Dedifferentiated amniotic fluid mesenchymal stem cell (primary cell): ENCODE measurements at regions not wholly inside any gene's neighbourhood (a gene's known extent, or its start where the extent isn't known, plus 50 kb on each side); places are given as distances from the start of the nearest gene placed in this dataset.
"Not testable (repeated sequence)": the region's sequence is repeated elsewhere in the genome, so short reads cannot be mapped to it uniquely, and the experiment has no call there.

Source experiments
- DNase-seq: peaks from one replicate; pipeline ENCODE4 v3.0.0-alpha.2; 2016; ENCODE audit errors: extremely low spot score

GRCh38 chr3:88291486-88291885 lies 141.7 kb downstream of the C3orf38 start:
- DNase-seq: no peak

GRCh38 chr3:88298189-88298588 lies 148.4 kb downstream of the C3orf38 start:
- DNase-seq: no peak

- DNase-seq: no peak
These were observed 151.7 kb downstream of the C3orf38 start for GRCh38 chr3:88301273-88301995.

GRCh38 chr3:88301996-88302393 lies 152.2 kb downstream of the C3orf38 start:
- no peak for DNase-seq

- not testable (repeated sequence) for DNase-seq
These were observed 153.7 kb downstream of the C3orf38 start for GRCh38 chr3:88303331-88303904.

- no peak for DNase-seq
These were observed 157.9 kb downstream of the C3orf38 start for GRCh38 chr3:88307666-88308065.

- no peak for DNase-seq
These were observed 162.1 kb downstream of the C3orf38 start for GRCh38 chr3:88311826-88312225.

GRCh38 chr3:88312256-88312655 lies 162.5 kb downstream of the C3orf38 start:
- no peak for DNase-seq

GRCh38 chr3:88318067-88318466 lies 168.3 kb downstream of the C3orf38 start:
- no peak for DNase-seq

- DNase-seq: no peak
These were observed 171.7 kb downstream of the C3orf38 start for GRCh38 chr3:88321363-88322050.

GRCh38 chr3:88324788-88325187 lies 175.0 kb downstream of the C3orf38 start:
- DNase-seq: no peak

GRCh38 chr3:88334187-88334868 lies 184.6 kb downstream of the C3orf38 start:
- DNase-seq: no peak

GRCh38 chr3:88336894-88337293 lies 187.1 kb downstream of the C3orf38 start:
- no peak for DNase-seq

GRCh38 chr3:88343264-88343663 lies 193.5 kb downstream of the C3orf38 start:
- no peak for DNase-seq

GRCh38 chr3:88346643-88347042 lies 196.9 kb downstream of the C3orf38 start:
- no peak for DNase-seq

GRCh38 chr3:88362428-88362827 lies 212.7 kb downstream of the C3orf38 start:
- no peak for DNase-seq

GRCh38 chr3:88364926-88365325 lies 215.2 kb downstream of the C3orf38 start:
- no peak for DNase-seq

- DNase-seq: no peak
These were observed 219.6 kb downstream of the C3orf38 start for GRCh38 chr3:88369337-88369736.

GRCh38 chr3:88369767-88370166 lies 220.0 kb downstream of the C3orf38 start:
- DNase-seq: no peak

- DNase-seq: no peak
These were observed 235.3 kb downstream of the C3orf38 start for GRCh38 chr3:88385090-88385489.

GRCh38 chr3:88398581-88398980 lies 248.8 kb downstream of the C3orf38 start:
- no peak for DNase-seq

- DNase-seq: no peak
These were observed 253.6 kb downstream of the C3orf38 start for GRCh38 chr3:88403319-88403718.

- no peak for DNase-seq
These were observed 258.3 kb downstream of the C3orf38 start for GRCh38 chr3:88408097-88408496.
